LHCN-M2 (cell line): ENCODE measurements at regions not wholly inside any gene's neighbourhood (a gene's known extent, or its start where the extent isn't known, plus 50 kb on each side); places are given as distances from the start of the nearest gene placed in this dataset.
A peak's percentile ranks its signal among the peaks of the same experiment; 100 is the strongest.

Source experiments
- DNase-seq: peaks from one replicate; pipeline ENCODE4 v3.0.0-alpha.2; 2012; ENCODE audit warnings: low read depth

- no peak for DNase-seq
Observed at GRCh38 chr1:222996310-222996975, 146.6 kb downstream of the TLR5 start.

- no peak for DNase-seq
Observed at GRCh38 chr1:223000632-223001031, 142.4 kb downstream of the TLR5 start.

- DNase-seq: peak; percentile 62
Observed at GRCh38 chr1:223001653-223002634, 141.1 kb downstream of the TLR5 start.

- no peak for DNase-seq
Observed at GRCh38 chr1:223003549-223003948, 139.5 kb downstream of the TLR5 start.

GRCh38 chr1:223006371-223006770, 136.7 kb downstream of the TLR5 start:
- no peak for DNase-seq

GRCh38 chr1:223006917-223007648, 136.0 kb downstream of the TLR5 start:
- DNase-seq: no peak

GRCh38 chr1:223007935-223008334, 135.1 kb downstream of the TLR5 start:
- DNase-seq: no peak

GRCh38 chr1:223008808-223009207, 134.2 kb downstream of the TLR5 start:
- no peak for DNase-seq

- DNase-seq: no peak
Observed at GRCh38 chr1:223009406-223009805, 133.6 kb downstream of the TLR5 start.

GRCh38 chr1:223010582-223011504, 132.2 kb downstream of the TLR5 start:
- peak; percentile 45 for DNase-seq

GRCh38 chr1:223011505-223011856, 131.6 kb downstream of the TLR5 start:
- peak; percentile 6 for DNase-seq

- DNase-seq: no peak
Observed at GRCh38 chr1:223012176-223012788, 130.8 kb downstream of the TLR5 start.

- DNase-seq: no peak
Observed at GRCh38 chr1:223012938-223013337, 130.1 kb downstream of the TLR5 start.

- DNase-seq: no peak
Observed at GRCh38 chr1:223014142-223014873, 128.7 kb downstream of the TLR5 start.

- no peak for DNase-seq
Observed at GRCh38 chr1:223016381-223016780, 126.7 kb downstream of the TLR5 start.

- DNase-seq: no peak
Observed at GRCh38 chr1:223016890-223017289, 126.2 kb downstream of the TLR5 start.

GRCh38 chr1:223017291-223017690, 125.8 kb downstream of the TLR5 start:
- no peak for DNase-seq

GRCh38 chr1:223018534-223018933, 124.5 kb downstream of the TLR5 start:
- DNase-seq: no peak

GRCh38 chr1:223019256-223019655, 123.8 kb downstream of the TLR5 start:
- no peak for DNase-seq

- DNase-seq: no peak
Observed at GRCh38 chr1:223020770-223021169, 122.3 kb downstream of the TLR5 start.
